Erythroblast (primary cell): ENCODE measurements at regions not wholly inside any gene's neighbourhood (a gene's known extent, or its start where the extent isn't known, plus 50 kb on each side); places are given as distances from the start of the nearest gene placed in this dataset.

Experiments
- GATA1 ChIP-seq: IDR thresholded peaks from 2 replicates; pipeline ENCODE4 v1.6.1; 2011; ENCODE audit warnings: low read depth, mild to moderate bottlenecking, control low read depth, low read length, moderate library complexity
- POLR2A ChIP-seq: IDR thresholded peaks from 2 replicates; pipeline ENCODE4 v1.6.1; 2011; ENCODE audit warnings: mild to moderate bottlenecking, low read length

GRCh38 chr14:49121246-49121645 is 464.9 kb downstream of the RPS29 start:
- TF ChIP-seq POLR2A (no peak), GATA1 (no peak)
